GM18858 (cell line): ENCODE measurements at regions not wholly inside any gene's neighbourhood (a gene's known extent, or its start where the extent isn't known, plus 50 kb on each side); places are given as distances from the start of the nearest gene placed in this dataset.

Source experiments
- ATAC-seq: cut with Tn5 transposase; IDR thresholded peaks from one replicate; pipeline ENCODE4 v1.9.1; 2021; ENCODE audit not compliant: unreplicated experiment

GRCh38 chr17:12429116-12429515 is 236.6 kb upstream of the MYOCD start:
- no peak for ATAC-seq

GRCh38 chr17:12431188-12431587 is 234.5 kb upstream of the MYOCD start:
- peak; percentile 91 for ATAC-seq

- ATAC-seq = no peak
Measured at GRCh38 chr17:12438212-12438611, 227.5 kb upstream of the MYOCD start.

DNA sequence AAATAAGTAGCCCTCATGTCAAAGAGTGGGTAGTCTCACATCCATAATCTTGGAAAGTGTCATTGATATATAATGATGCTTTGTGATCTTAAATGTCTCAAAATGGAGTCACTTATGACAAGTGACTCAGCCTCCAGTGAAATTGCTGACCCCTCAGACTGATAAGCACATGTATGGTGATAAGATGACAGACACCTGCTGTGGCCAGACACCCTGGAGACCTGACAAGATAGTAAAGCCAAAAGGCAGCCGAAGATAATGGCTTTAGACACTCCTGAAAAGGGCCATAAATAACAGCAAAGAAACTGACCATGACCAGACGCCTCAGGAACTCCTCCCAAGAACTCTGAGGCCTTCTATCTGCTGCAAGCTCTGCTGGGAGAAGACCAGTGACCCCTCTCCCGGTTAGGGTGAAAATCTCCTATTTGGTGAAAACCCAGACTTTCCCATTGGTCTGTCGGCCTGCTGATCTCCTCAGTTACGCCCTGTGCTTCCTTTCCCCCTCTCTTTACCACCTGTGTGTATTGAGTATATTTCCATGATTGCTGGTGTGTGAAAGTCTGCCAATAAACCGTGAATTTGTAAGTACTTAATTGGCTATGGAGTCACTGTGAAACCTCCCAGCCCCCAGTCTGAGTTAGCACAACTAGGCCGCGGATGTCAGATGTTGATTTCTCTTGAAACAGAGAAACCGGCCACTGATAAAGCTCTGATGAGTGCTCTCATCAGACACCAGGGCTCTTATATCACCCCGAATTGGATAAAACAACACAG is 226.7 kb upstream of the MYOCD start:
- no peak for ATAC-seq

GRCh38 chr17:12445331-12445730 is 220.4 kb upstream of the MYOCD start:
- ATAC-seq = no peak

DNA sequence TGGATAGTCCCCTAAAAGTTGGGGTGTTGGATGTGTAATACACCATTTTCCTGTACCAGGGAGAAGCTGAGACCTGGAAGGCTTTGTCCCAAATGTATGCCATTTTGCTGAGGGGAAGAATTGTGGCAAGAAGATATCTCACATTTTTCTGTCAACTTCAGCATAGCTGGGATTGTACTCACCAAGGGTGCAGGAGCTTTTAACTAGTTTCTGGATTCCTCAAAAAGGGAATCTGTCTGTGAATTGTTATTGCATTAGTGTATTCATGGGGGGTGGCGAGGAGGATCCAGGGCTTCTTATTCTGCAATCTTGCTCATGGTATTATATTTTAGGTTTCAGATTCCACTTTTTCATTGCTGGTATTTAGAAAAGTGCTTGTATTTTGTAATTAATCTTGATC is 208.2 kb upstream of the MYOCD start:
- ATAC-seq = no peak

GRCh38 chr17:12459736-12460135 is 206.0 kb upstream of the MYOCD start:
- no peak for ATAC-seq

DNA sequence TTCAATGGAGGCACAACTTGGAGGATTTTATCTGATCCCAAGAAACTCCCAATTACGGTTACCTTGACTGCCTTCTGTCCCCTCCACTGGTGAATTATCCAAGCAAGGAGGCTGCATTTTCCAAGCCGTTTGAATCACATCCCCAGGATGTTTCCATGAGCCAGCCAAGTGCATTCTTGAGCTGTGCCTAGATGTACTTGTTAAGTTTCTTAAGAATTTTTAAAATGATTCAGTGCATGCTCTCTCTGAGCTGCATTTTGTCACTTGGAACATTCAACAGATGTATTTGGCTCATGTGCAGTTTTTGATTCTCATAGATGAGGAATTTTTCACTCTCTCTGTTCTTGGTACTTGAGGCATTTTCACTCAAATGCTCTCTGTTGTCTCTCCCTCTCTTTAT is 202.6 kb upstream of the MYOCD start:
- ATAC-seq = no peak

GRCh38 chr17:12472252-12473173 is 193.2 kb upstream of the MYOCD start:
- ATAC-seq = no peak

GRCh38 chr17:12478311-12478710 is 187.4 kb upstream of the MYOCD start:
- no peak for ATAC-seq

GRCh38 chr17:12485361-12485906 is 180.3 kb upstream of the MYOCD start:
- no peak for ATAC-seq

DNA sequence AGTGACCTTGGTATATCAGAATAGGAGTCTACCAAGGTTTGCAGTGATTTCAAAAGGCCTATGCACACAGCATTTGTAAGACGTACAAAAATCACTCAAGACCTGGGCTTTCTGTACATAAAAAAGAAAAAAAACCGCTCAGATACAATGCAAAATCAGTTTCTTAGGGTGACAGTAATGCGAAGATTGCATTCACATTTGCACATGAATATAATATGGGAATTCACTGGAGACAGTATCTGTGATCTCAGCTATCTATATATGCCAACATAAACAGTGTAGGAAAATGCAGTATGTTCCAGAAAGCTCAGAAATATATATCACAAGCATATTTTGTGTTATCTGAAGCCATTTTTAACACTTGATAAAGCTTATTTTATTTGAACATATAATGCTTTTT is 176.4 kb upstream of the MYOCD start:
- no peak for ATAC-seq

- ATAC-seq = no peak
Measured at GRCh38 chr17:12492450-12492849, 173.2 kb upstream of the MYOCD start.

- ATAC-seq = no peak
Measured at GRCh38 chr17:12505866-12506265, 159.8 kb upstream of the MYOCD start.

DNA sequence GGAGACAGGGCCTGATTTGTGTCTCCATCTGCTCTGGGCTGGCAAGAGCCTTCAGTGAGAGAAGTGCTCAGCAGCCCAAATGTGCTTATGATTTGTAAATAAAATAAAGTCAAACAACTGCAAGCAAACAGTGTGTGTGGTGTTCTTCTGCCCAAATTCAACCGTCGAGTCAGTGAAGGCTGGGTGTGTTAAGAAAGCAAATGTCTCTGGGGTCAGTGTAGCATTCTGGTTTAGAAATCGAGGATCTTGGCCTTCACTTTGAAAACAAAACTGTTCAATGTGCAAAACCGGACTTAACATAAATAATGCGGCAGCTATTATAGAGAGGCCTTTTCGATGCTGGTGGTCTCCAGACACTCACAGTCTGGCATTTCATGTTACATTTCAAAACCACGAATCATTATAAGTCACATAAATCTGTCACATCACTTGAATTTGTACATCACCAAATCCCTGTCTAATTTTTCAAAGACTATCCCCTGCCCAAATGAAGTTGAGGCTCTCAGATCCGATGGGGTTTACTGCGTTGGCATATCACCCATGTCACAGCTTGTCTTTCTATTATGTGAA is 158.6 kb upstream of the MYOCD start:
- ATAC-seq = no peak

- ATAC-seq = no peak
Measured at GRCh38 chr17:12509801-12510200, 155.9 kb upstream of the MYOCD start.

- no peak for ATAC-seq
Measured at GRCh38 chr17:12510535-12510934, 155.2 kb upstream of the MYOCD start.

DNA sequence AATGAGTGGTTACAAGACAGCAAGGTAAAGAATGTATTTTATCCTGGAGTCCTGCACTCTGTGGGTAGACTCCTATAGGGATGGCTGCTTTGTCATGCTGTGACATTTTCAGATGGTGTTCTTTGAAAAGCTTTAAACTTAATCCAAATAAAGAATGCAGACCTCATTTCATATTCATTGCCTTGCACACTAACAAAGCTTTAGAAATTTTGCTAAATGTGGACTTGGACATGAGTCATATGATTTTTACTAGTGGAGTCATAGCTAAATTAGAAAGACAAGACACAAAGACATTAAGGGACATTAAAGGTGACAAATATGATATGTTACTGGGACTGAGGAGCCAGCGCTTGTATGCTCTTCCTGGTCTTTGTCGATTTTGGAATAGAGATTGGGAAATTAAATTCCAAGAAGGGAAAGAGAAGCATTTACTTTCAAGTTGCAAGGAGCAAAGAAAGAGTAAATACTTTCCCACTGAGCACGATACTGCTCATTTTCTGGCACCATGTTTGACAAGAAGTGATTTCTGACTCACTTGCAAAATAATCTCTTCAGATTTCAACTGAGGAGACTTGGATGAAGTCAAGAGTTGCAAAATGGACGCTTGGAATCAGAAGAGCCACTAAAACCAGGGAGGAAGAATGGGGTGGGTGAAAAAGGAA is 152.9 kb upstream of the MYOCD start:
- ATAC-seq = no peak

DNA sequence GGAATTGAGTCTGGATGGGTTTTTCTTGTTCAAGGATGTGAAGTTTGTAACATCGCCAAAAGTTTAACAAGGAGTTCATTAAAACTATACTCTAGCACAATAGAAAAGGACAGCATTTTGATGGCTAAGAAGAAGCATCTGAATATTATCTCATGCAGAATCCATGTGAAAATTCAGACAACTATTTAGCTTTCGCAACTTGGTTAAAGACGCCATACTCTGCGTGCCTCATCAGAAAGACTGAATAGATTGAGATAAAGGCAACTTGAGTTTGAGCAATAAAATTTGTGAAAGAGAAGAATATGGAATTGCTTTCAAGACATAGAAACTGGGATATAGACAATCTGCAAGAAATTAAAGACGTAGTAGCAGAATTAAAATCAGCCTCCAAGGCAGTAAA is 151.1 kb upstream of the MYOCD start:
- ATAC-seq = no peak

GRCh38 chr17:12519956-12520594 is 145.6 kb upstream of the MYOCD start:
- ATAC-seq = no peak

- no peak for ATAC-seq
Measured at GRCh38 chr17:12521416-12521815, 144.3 kb upstream of the MYOCD start.
